Sigmoid colon (tissue), 4 donors: ENCODE measurements at regions not wholly inside any gene's neighbourhood (a gene's known extent, or its start where the extent isn't known, plus 50 kb on each side); places are given as distances from the start of the nearest gene placed in this dataset.

Experiments
- POLR2A ChIP-seq, 2 donors: fragments of 450-650 bp; IDR thresholded peaks; one replicate each; pipeline ENCODE4 v1.6.1; 2016; ENCODE audit warnings: antibody characterized with exemption in 2 of 2, mild to moderate bottlenecking in 2 of 2, moderate library complexity in 2 of 2
- POLR2AphosphoS5 ChIP-seq, 4 donors: sonication (generic); formaldehyde crosslinking; IDR thresholded peaks; one replicate each; pipeline ENCODE4 v1.6.1; 2017; ENCODE audit warnings: antibody characterized with exemption in 4 of 4
- TF ChIP-seq, protein P1 (sequence below), 4 experiments: fragments of 450-650 bp in 3 of 4; fragments of 200-600 bp in 1 of 4; IDR thresholded peaks; one replicate each; pipeline ENCODE4 v1.5.1; 2016 to 2019; ENCODE audit warnings: antibody characterized with exemption in 4 of 4, mild to moderate bottlenecking in 3 of 4, moderate library complexity in 2 of 4

DNA sequence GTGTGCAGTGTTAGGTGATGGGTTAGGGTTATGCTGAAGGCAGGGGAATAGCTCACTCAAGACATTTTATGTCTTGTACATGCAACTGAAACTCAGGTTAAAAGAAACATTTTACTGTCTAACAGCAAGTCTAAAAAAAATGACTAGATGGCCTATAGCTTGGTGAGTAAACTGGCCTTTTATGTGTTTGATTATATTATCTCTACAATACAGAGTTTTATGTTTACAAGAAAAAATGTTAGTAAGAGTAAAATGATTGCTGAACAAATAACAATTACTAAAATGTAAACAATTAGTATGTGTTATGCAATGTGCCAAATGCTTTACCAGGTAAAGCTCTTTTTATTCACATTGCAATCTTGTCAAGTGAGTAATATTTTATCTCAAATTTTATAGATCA lies 1039.6 kb downstream of the ROBO2 start:
- TF ChIP-seq, protein P1, sequence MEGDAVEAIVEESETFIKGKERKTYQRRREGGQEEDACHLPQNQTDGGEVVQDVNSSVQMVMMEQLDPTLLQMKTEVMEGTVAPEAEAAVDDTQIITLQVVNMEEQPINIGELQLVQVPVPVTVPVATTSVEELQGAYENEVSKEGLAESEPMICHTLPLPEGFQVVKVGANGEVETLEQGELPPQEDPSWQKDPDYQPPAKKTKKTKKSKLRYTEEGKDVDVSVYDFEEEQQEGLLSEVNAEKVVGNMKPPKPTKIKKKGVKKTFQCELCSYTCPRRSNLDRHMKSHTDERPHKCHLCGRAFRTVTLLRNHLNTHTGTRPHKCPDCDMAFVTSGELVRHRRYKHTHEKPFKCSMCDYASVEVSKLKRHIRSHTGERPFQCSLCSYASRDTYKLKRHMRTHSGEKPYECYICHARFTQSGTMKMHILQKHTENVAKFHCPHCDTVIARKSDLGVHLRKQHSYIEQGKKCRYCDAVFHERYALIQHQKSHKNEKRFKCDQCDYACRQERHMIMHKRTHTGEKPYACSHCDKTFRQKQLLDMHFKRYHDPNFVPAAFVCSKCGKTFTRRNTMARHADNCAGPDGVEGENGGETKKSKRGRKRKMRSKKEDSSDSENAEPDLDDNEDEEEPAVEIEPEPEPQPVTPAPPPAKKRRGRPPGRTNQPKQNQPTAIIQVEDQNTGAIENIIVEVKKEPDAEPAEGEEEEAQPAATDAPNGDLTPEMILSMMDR (IDR thresholded peaks at IDR 0.05): no peak
- no peak for TF ChIP-seq POLR2A (IDR thresholded peaks at IDR 0.05)
- TF ChIP-seq POLR2AphosphoS5 (IDR thresholded peaks at IDR 0.05): no peak
